ENCODE measurements at regions not wholly inside any gene's neighbourhood (a gene's known extent, or its start where the extent isn't known, plus 50 kb on each side); places are given as distances from the start of the nearest gene placed in this dataset.
"Not testable (repeated sequence)": the region's sequence is repeated elsewhere in the genome, so short reads cannot be mapped to it uniquely, and the experiment has no call there.

GRCh38 chr6:141561154-141561553 is 571.6 kb upstream of the GJE1 start:
- DNase-seq = no peak

- DNase-seq = peak; percentile 94
Observed at GRCh38 chr6:141552463-141552862, 580.3 kb upstream of the GJE1 start.

GRCh38 chr6:141552031-141552430 is 580.7 kb upstream of the GJE1 start:
- DNase-seq = no peak

GRCh38 chr6:141551318-141551717 is 581.4 kb upstream of the GJE1 start:
- no peak for DNase-seq

GRCh38 chr6:141550471-141550870 is 582.3 kb upstream of the GJE1 start:
- DNase-seq = no peak

GRCh38 chr6:141548966-141549365 is 583.8 kb upstream of the GJE1 start:
- no peak for DNase-seq

- no peak for DNase-seq
Observed at GRCh38 chr6:141541581-141542324, 591.0 kb upstream of the GJE1 start.

- DNase-seq = no peak
Observed at GRCh38 chr6:141540207-141540606, 592.5 kb upstream of the GJE1 start.

GRCh38 chr6:141539617-141540016 is 593.1 kb upstream of the GJE1 start:
- DNase-seq = no peak

GRCh38 chr6:141532211-141532610 is 600.5 kb upstream of the GJE1 start:
- DNase-seq = no peak

GRCh38 chr6:141531040-141531439 is 601.7 kb upstream of the GJE1 start:
- DNase-seq = no peak

GRCh38 chr6:141528596-141528995 is 604.1 kb upstream of the GJE1 start:
- no peak for DNase-seq

- DNase-seq = no peak
Observed at GRCh38 chr6:141526985-141527384, 605.7 kb upstream of the GJE1 start.

GRCh38 chr6:141521440-141521839 is 611.3 kb upstream of the GJE1 start:
- no peak for DNase-seq

GRCh38 chr6:141513830-141514229 is 618.9 kb upstream of the GJE1 start:
- DNase-seq = no peak

GRCh38 chr6:141510803-141511202 is 621.9 kb upstream of the GJE1 start:
- no peak for DNase-seq

GRCh38 chr6:141506062-141506461 is 626.7 kb upstream of the GJE1 start:
- DNase-seq = not testable (repeated sequence)

GRCh38 chr6:141504318-141504717 is 628.4 kb upstream of the GJE1 start:
- not testable (repeated sequence) for DNase-seq

GRCh38 chr6:141501616-141502015 is 631.1 kb upstream of the GJE1 start:
- DNase-seq = no peak

- DNase-seq = no peak
Observed at GRCh38 chr6:141498977-141499376, 633.7 kb upstream of the GJE1 start.

- no peak for DNase-seq
Observed at GRCh38 chr6:141492521-141493284, 640.0 kb upstream of the GJE1 start.

- DNase-seq = no peak
Observed at GRCh38 chr6:141491684-141492083, 641.0 kb upstream of the GJE1 start.

- DNase-seq = no peak
Observed at GRCh38 chr6:141490982-141491381, 641.7 kb upstream of the GJE1 start.

- no peak for DNase-seq
Observed at GRCh38 chr6:141488488-141488887, 644.2 kb upstream of the GJE1 start.

GRCh38 chr6:141486942-141487341 is 645.8 kb upstream of the GJE1 start:
- no peak for DNase-seq
